ENCODE measurements at regions not wholly inside any gene's neighbourhood (a gene's known extent, or its start where the extent isn't known, plus 50 kb on each side); places are given as distances from the start of the nearest gene placed in this dataset.
"Not testable (repeated sequence)": the region's sequence is repeated elsewhere in the genome, so short reads cannot be mapped to it uniquely, and the experiment has no call there.

DNA sequence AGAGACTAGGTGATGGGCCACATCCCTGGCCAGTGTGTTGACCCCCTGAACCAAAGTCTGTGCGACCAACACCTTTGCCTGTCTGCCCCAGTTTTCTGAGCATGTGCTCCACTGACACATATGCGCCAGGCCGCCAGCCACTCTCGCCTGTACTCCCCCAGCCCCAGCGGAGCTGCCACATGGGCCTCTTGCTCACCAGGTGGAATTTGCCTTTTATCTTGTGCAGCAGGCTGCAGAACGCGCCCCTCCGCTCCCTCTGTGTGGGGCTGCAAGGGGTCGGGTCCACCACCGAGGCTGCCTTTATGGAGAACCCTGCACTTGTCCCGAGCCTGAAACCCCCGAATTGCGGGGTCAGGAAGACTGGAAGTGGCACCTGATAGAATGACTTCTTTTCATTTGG lies 405.7 kb upstream of the NPAP1 start:
- Histone ChIP-seq H3K23ac (ENCODE audit: low read length) (no peak overlapping the region), H4K8ac (ENCODE audit: low read depth, low read length) (no peak overlapping the region), H3K27me3 (ENCODE audit: insufficient read depth, low read length) (no peaks in the 10 kb centered on the region), H3K36me3 (ENCODE audit: control insufficient read depth in 1 of 2, insufficient read depth in 2 of 2, low read length in 2 of 2) (no peaks in the 10 kb centered on the region), H3K4me3 (ENCODE audit: low read depth, low read length) (no peak overlapping the region), H2BK120ac (ENCODE audit: insufficient read depth, low read length, poor library complexity) (no peak overlapping the region), H3K9me3 (ENCODE audit: insufficient read depth, low read depth, low read length) (peaks cover 12% of the 10 kb centered on the region), H4K91ac (ENCODE audit: low read depth, low read length) (no peak overlapping the region), H4K12ac (ENCODE audit: low read depth, low read length) (no peak overlapping the region), H3K79me2 (ENCODE audit: control insufficient read depth, insufficient read depth, low read length, poor library complexity) (no peaks in the 10 kb centered on the region), H2AFZ (ENCODE audit: insufficient read depth, low read length, poor library complexity) (no peak overlapping the region), H2AK5ac (ENCODE audit: low read length) (no peak overlapping the region), H3K27ac (ENCODE audit: low read depth, low read length) (no peak overlapping the region), H3K4ac (ENCODE audit: low read depth, low read length) (no peak overlapping the region), H3K79me1 (ENCODE audit: low read length) (no peaks in the 10 kb centered on the region), H3K9ac (ENCODE audit: low read length) (no peak overlapping the region), H3K14ac (ENCODE audit: low read length) (no peak overlapping the region), H3K4me2 (ENCODE audit: low read length) (no peak overlapping the region), H2BK12ac (ENCODE audit: low read length) (no peak overlapping the region), H2BK5ac (ENCODE audit: low read depth, low read length, poor library complexity) (no peak overlapping the region), H3K4me1 (ENCODE audit: control insufficient read depth in 1 of 2, insufficient read depth in 2 of 2, low read length in 2 of 2) (no peaks in the 10 kb centered on the region), H3K18ac (ENCODE audit: low read length) (no peak overlapping the region)
- no peak for DNase-seq
- no CpG with 5 or more reads among the region's 13 CpGs for WGBS (ENCODE audit: extremely low coverage, insufficient coverage, insufficient read length)

DNA sequence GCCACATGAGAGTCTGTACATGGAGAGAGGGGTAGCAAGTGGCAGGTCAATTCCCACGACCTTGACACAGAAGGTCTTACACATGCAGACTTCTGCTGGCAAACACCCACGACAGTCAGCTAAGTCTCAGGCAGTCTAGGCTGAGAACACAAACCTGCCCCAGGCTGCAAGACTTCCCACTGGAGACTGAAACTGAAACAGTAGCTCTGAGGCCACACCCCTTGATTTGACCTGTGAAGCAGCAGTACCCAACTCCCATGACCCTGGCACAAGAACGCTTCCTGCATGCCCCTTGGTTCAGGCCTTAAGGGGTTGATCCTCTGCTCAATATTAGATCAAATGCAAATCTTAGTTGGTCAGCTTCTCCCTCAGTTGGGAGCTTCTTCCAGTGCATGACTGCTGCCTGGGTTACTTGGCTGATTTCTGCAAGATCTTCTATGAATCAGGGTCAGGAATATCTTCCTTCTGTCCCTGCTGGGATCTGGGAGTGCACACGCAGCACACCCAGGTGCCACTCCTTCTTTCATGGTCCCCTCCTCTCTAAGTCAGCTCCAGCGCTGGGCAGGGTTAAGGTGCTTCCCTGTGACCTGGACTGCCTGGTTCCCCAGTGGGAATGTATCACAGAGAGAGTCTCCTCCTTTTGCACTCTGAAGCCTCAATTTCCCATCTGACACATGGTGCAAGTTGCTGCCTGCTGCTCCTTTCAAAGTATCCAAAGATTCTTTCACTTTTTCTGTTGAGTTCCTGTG lies 403.9 kb upstream of the NPAP1 start:
- H3K4me2 ChIP-seq (ENCODE audit: low read length); H3K4me1 ChIP-seq (ENCODE audit: control insufficient read depth in 1 of 2, insufficient read depth in 2 of 2, low read length in 2 of 2): not testable (repeated sequence)
- no CpG with 5 or more reads among the region's 5 CpGs for WGBS (ENCODE audit: extremely low coverage, insufficient coverage, insufficient read length)

DNA sequence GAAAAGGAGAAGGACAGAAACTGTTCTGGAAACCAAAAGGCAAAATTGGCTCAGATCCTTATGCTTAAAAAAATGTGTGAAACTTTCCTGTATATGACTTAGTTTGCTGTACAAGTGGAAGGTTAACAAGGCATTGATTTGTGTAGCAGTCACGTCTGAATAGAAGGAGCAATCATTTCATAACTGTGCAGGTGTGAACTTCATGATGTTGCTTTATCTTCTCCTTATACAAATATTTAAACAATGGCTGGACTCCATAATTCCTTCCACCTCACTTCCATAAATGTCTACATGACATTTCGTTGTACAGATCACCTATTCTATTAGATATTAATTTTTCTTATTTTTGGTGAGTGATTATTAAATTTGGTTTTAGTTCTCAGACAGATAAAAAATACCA lies 382.7 kb upstream of the NPAP1 start:
- H2BK5ac ChIP-seq (ENCODE audit: low read depth, low read length, poor library complexity), result no peak overlapping the region
- H3K36me3 ChIP-seq (ENCODE audit: control insufficient read depth in 1 of 2, insufficient read depth in 2 of 2, low read length in 2 of 2), result no peaks in the 10 kb centered on the region
- no peak overlapping the region for H2AK5ac ChIP-seq (ENCODE audit: low read length)
- H4K91ac ChIP-seq (ENCODE audit: low read depth, low read length), result no peak overlapping the region
- no peaks in the 10 kb centered on the region for H3K79me1 ChIP-seq (ENCODE audit: low read length)
- H3K4me1 ChIP-seq (ENCODE audit: control insufficient read depth in 1 of 2, insufficient read depth in 2 of 2, low read length in 2 of 2), result no peaks in the 10 kb centered on the region
- no peak overlapping the region for H3K14ac ChIP-seq (ENCODE audit: low read length)
- H3K27me3 ChIP-seq (ENCODE audit: insufficient read depth, low read length), result no peaks in the 10 kb centered on the region
- no peak overlapping the region for H3K4me3 ChIP-seq (ENCODE audit: low read depth, low read length)
- H3K4ac ChIP-seq (ENCODE audit: low read depth, low read length), result no peak overlapping the region
- H4K8ac ChIP-seq (ENCODE audit: low read depth, low read length), result no peak overlapping the region
- H3K18ac ChIP-seq (ENCODE audit: low read length), result no peak overlapping the region
- no peak for DNase-seq
- H2AFZ ChIP-seq (ENCODE audit: insufficient read depth, low read length, poor library complexity), result no peak overlapping the region
- no peak overlapping the region for H3K4me2 ChIP-seq (ENCODE audit: low read length)
- H3K79me2 ChIP-seq (ENCODE audit: control insufficient read depth, insufficient read depth, low read length, poor library complexity), result no peaks in the 10 kb centered on the region
- no peak overlapping the region for H3K9ac ChIP-seq (ENCODE audit: low read length)
- WGBS (ENCODE audit: extremely low coverage, insufficient coverage, insufficient read length), result no CpG with 5 or more reads among the region's 2 CpGs
- no peak overlapping the region for H3K27ac ChIP-seq (ENCODE audit: low read depth, low read length)
- no peak overlapping the region for H3K23ac ChIP-seq (ENCODE audit: low read length)
- no peak overlapping the region for H2BK12ac ChIP-seq (ENCODE audit: low read length)
- no peak overlapping the region for H2BK120ac ChIP-seq (ENCODE audit: insufficient read depth, low read length, poor library complexity)
- H4K12ac ChIP-seq (ENCODE audit: low read depth, low read length), result no peak overlapping the region
- no peaks in the 10 kb centered on the region for H3K9me3 ChIP-seq (ENCODE audit: insufficient read depth, low read depth, low read length)

More for the DNA sequence above, 403.9 kb upstream of the NPAP1 start:
- not testable (repeated sequence) for H3K27me3 ChIP-seq (ENCODE audit: insufficient read depth, low read length); H2AK5ac ChIP-seq (ENCODE audit: low read length); H3K14ac ChIP-seq (ENCODE audit: low read length); H3K79me1 ChIP-seq (ENCODE audit: low read length); H3K27ac ChIP-seq (ENCODE audit: low read depth, low read length); H3K9ac ChIP-seq (ENCODE audit: low read length); H4K12ac ChIP-seq (ENCODE audit: low read depth, low read length); H2BK120ac ChIP-seq (ENCODE audit: insufficient read depth, low read length, poor library complexity); H2BK12ac ChIP-seq (ENCODE audit: low read length); H3K18ac ChIP-seq (ENCODE audit: low read length); DNase-seq; H4K91ac ChIP-seq (ENCODE audit: low read depth, low read length); H3K23ac ChIP-seq (ENCODE audit: low read length); H3K4ac ChIP-seq (ENCODE audit: low read depth, low read length); H2BK5ac ChIP-seq (ENCODE audit: low read depth, low read length, poor library complexity); H4K8ac ChIP-seq (ENCODE audit: low read depth, low read length); H3K79me2 ChIP-seq (ENCODE audit: control insufficient read depth, insufficient read depth, low read length, poor library complexity); H2AFZ ChIP-seq (ENCODE audit: insufficient read depth, low read length, poor library complexity); H3K36me3 ChIP-seq (ENCODE audit: control insufficient read depth in 1 of 2, insufficient read depth in 2 of 2, low read length in 2 of 2); H3K4me3 ChIP-seq (ENCODE audit: low read depth, low read length)
- H3K9me3 ChIP-seq (ENCODE audit: insufficient read depth, low read depth, low read length), result peaks cover 12% of the 10 kb centered on the region

DNA sequence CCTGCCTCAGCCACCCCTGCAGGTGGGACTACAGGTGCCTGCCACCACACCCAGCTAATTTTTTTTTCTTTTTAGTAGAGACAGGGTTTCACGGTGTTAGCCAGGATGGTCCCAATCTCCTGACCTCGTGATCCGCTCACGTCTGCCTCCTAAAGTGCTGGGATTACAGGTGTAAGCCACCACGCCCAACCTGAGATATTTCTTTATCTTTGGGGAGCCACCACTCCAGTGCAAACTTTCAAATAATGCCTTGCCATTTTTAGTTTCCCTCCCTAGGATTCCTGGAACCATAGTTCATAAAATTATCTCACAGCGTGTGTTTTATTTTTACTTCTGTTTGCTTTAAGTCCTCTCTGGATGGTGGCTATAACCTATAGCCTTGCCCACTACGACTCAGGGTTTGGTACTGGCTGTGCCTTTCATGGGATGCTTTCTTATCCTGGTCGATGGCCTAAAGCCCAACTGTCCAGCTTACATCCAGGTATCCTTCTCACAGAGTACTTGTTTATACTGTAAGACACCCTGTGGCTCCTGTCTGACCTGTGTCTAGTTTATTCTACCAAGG lies 374.7 kb upstream of the NPAP1 start:
- not testable (repeated sequence) for H4K91ac ChIP-seq (ENCODE audit: low read depth, low read length); H3K9ac ChIP-seq (ENCODE audit: low read length); H3K4ac ChIP-seq (ENCODE audit: low read depth, low read length); H2BK120ac ChIP-seq (ENCODE audit: insufficient read depth, low read length, poor library complexity); H4K8ac ChIP-seq (ENCODE audit: low read depth, low read length); H2AK5ac ChIP-seq (ENCODE audit: low read length); H2BK5ac ChIP-seq (ENCODE audit: low read depth, low read length, poor library complexity); H3K36me3 ChIP-seq (ENCODE audit: control insufficient read depth in 1 of 2, insufficient read depth in 2 of 2, low read length in 2 of 2); H3K4me2 ChIP-seq (ENCODE audit: low read length); H3K27ac ChIP-seq (ENCODE audit: low read depth, low read length); DNase-seq; H3K27me3 ChIP-seq (ENCODE audit: insufficient read depth, low read length); H3K18ac ChIP-seq (ENCODE audit: low read length); H3K4me3 ChIP-seq (ENCODE audit: low read depth, low read length); H3K4me1 ChIP-seq (ENCODE audit: control insufficient read depth in 1 of 2, insufficient read depth in 2 of 2, low read length in 2 of 2); H2BK12ac ChIP-seq (ENCODE audit: low read length); H3K79me2 ChIP-seq (ENCODE audit: control insufficient read depth, insufficient read depth, low read length, poor library complexity); H3K14ac ChIP-seq (ENCODE audit: low read length); H3K9me3 ChIP-seq (ENCODE audit: insufficient read depth, low read depth, low read length); H3K23ac ChIP-seq (ENCODE audit: low read length); H4K12ac ChIP-seq (ENCODE audit: low read depth, low read length); H3K79me1 ChIP-seq (ENCODE audit: low read length); H2AFZ ChIP-seq (ENCODE audit: insufficient read depth, low read length, poor library complexity)
- no CpG with 5 or more reads among the region's 8 CpGs for WGBS (ENCODE audit: extremely low coverage, insufficient coverage, insufficient read length)
